ENCODE measurements at regions not wholly inside any gene's neighbourhood (a gene's known extent, or its start where the extent isn't known, plus 50 kb on each side); places are given as distances from the start of the nearest gene placed in this dataset.

DNA sequence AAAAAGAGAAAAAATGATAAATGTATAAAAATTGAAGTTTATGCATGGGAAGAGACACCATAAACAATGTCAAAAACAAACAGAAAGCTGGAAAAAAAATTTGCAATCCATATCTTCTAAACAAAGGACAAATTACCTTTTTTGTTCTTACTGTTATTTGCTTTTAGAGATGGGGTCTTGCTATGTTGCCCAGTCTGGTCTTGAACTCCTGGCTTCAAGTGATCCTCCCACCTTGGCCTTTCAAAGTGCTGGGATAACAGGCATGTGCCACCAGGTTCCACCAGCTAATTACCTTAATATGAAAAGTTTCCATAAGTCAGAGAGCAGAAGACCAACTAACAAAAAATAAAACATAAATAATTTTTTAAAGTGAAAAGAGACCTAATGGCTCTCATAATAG, 90.0 kb upstream of the SIX3 start:
- Histone ChIP-seq H3K4me1 (ENCODE audit: control insufficient read depth in 1 of 2, insufficient read depth in 2 of 2, low read length in 2 of 2) (no peaks in the 10 kb centered on the region), H3K27me3 (ENCODE audit: control insufficient read depth in 2 of 2, insufficient read depth in 2 of 2, low read length in 2 of 2) (peaks cover 0 to 4% of the 10 kb centered on the region in 2 donors), H3K79me2 (ENCODE audit: insufficient read depth, low read length) (no peaks in the 10 kb centered on the region), H3K9ac (ENCODE audit: insufficient read depth, low read length, poor library complexity, severe bottlenecking) (no peak overlapping the region), H3K27ac (ENCODE audit: low read depth in 1 of 2, low read length in 2 of 2) (no peak overlapping the region), H3K36me3 (replicated peaks in 1 of 2; ENCODE audit: control insufficient read depth in 1 of 2, insufficient read depth in 2 of 2, low read length in 2 of 2) (no peaks in the 10 kb centered on the region), H2AFZ (ENCODE audit: insufficient read depth, low read depth, low read length, poor library complexity, severe bottlenecking) (no peak overlapping the region), H3K4me3 (replicated peaks in 1 of 3; ENCODE audit: low read depth in 2 of 3, low read length in 3 of 3) (no peak overlapping the region), H3K9me3 (replicated peaks in 1 of 2; ENCODE audit: control insufficient read depth in 1 of 2, insufficient read depth in 1 of 2, low read length in 2 of 2) (no peaks in the 10 kb centered on the region), H4K20me1 (ENCODE audit: insufficient read depth, low read length) (no peaks in the 10 kb centered on the region), H3K4me2 (replicated peaks; ENCODE audit: extremely low read depth, low read length, poor library complexity, severe bottlenecking) (no peak overlapping the region)
- no peak overlapping the region for H3K4me3 Mint-ChIP-seq
- intact Hi-C loops (cut with micrococcal nuclease), result no loop called here
- TF ChIP-seq, protein P1, sequence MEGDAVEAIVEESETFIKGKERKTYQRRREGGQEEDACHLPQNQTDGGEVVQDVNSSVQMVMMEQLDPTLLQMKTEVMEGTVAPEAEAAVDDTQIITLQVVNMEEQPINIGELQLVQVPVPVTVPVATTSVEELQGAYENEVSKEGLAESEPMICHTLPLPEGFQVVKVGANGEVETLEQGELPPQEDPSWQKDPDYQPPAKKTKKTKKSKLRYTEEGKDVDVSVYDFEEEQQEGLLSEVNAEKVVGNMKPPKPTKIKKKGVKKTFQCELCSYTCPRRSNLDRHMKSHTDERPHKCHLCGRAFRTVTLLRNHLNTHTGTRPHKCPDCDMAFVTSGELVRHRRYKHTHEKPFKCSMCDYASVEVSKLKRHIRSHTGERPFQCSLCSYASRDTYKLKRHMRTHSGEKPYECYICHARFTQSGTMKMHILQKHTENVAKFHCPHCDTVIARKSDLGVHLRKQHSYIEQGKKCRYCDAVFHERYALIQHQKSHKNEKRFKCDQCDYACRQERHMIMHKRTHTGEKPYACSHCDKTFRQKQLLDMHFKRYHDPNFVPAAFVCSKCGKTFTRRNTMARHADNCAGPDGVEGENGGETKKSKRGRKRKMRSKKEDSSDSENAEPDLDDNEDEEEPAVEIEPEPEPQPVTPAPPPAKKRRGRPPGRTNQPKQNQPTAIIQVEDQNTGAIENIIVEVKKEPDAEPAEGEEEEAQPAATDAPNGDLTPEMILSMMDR (IDR thresholded peaks at IDR 0.05), result no peak
- no peaks in the 10 kb centered on the region for H3K36me3 Mint-ChIP-seq
- H3K27me3 Mint-ChIP-seq (ENCODE audit: low read depth in 3 of 3), result peaks cover 14 to 24% (median 18%) of the 10 kb centered on the region in 3 donors
- no peak overlapping the region for H3K27ac Mint-ChIP-seq
- H3K9me3 Mint-ChIP-seq, result peaks cover 0 to 9% (median 0%) of the 10 kb centered on the region in 7 donors
- no peak for DNase-seq
- no peaks in the 10 kb centered on the region for H3K4me1 Mint-ChIP-seq

- WGBS (ENCODE audit: insufficient coverage), result no CpG with 5 or more reads among the region's 2 CpGs
Measured at GRCh38 chr2:44852594-44852993, 88.9 kb upstream of the SIX3 start.

More at GRCh38 chr2:44852594-44852993, 88.9 kb upstream of the SIX3 start:
- H3K4me1 Mint-ChIP-seq, result no peaks in the 10 kb centered on the region
- no peak overlapping the region for H3K27ac Mint-ChIP-seq
- Histone ChIP-seq H3K27me3 (ENCODE audit: control insufficient read depth in 2 of 2, insufficient read depth in 2 of 2, low read length in 2 of 2) (peaks cover 1 to 4% of the 10 kb centered on the region in 2 donors), H4K20me1 (ENCODE audit: insufficient read depth, low read length) (no peaks in the 10 kb centered on the region), H3K4me2 (replicated peaks; ENCODE audit: extremely low read depth, low read length, poor library complexity, severe bottlenecking) (no peak overlapping the region), H3K36me3 (replicated peaks in 1 of 2; ENCODE audit: control insufficient read depth in 1 of 2, insufficient read depth in 2 of 2, low read length in 2 of 2) (no peaks in the 10 kb centered on the region), H3K27ac (ENCODE audit: low read depth in 1 of 2, low read length in 2 of 2) (no peak overlapping the region), H2AFZ (ENCODE audit: insufficient read depth, low read depth, low read length, poor library complexity, severe bottlenecking) (no peak overlapping the region), H3K9ac (ENCODE audit: insufficient read depth, low read length, poor library complexity, severe bottlenecking) (no peak overlapping the region), H3K4me3 (replicated peaks in 1 of 3; ENCODE audit: low read depth in 2 of 3, low read length in 3 of 3) (no peak overlapping the region), H3K4me1 (ENCODE audit: control insufficient read depth in 1 of 2, insufficient read depth in 2 of 2, low read length in 2 of 2) (no peaks in the 10 kb centered on the region), H3K9me3 (replicated peaks in 1 of 2; ENCODE audit: control insufficient read depth in 1 of 2, insufficient read depth in 1 of 2, low read length in 2 of 2) (no peaks in the 10 kb centered on the region), H3K79me2 (ENCODE audit: insufficient read depth, low read length) (no peaks in the 10 kb centered on the region)
- DNase-seq, result no peak
- TF ChIP-seq, protein P1 (IDR thresholded peaks at IDR 0.05), result no peak
- H3K36me3 Mint-ChIP-seq, result no peaks in the 10 kb centered on the region
- no peak overlapping the region for H3K4me3 Mint-ChIP-seq
- peaks cover 0 to 9% (median 0%) of the 10 kb centered on the region in 7 donors for H3K9me3 Mint-ChIP-seq
- peaks cover 17 to 28% (median 19%) of the 10 kb centered on the region in 3 donors for H3K27me3 Mint-ChIP-seq (ENCODE audit: low read depth in 3 of 3)
- intact Hi-C loops (cut with micrococcal nuclease), result no loop called here

Measured in CD14-positive monocyte (primary cell).